ENCODE measurements at regions not wholly inside any gene's neighbourhood (a gene's known extent, or its start where the extent isn't known, plus 50 kb on each side); places are given as distances from the start of the nearest gene placed in this dataset.

GRCh38 chr20:46832555-46832954 is 62.1 kb upstream of the EYA2 start:
- H3K9me3 ChIP-seq = no peaks in the 10 kb centered on the region
- no peaks in the 10 kb centered on the region for H3K36me3 ChIP-seq
- no peaks in the 10 kb centered on the region for H3K4me1 ChIP-seq (ENCODE audit: control insufficient read depth in 1 of 2, insufficient read depth in 1 of 2, low read depth in 1 of 2, low read length in 1 of 2)
- peaks cover 3% of the 10 kb centered on the region for H3K27me3 ChIP-seq
- TF ChIP-seq, protein P1, sequence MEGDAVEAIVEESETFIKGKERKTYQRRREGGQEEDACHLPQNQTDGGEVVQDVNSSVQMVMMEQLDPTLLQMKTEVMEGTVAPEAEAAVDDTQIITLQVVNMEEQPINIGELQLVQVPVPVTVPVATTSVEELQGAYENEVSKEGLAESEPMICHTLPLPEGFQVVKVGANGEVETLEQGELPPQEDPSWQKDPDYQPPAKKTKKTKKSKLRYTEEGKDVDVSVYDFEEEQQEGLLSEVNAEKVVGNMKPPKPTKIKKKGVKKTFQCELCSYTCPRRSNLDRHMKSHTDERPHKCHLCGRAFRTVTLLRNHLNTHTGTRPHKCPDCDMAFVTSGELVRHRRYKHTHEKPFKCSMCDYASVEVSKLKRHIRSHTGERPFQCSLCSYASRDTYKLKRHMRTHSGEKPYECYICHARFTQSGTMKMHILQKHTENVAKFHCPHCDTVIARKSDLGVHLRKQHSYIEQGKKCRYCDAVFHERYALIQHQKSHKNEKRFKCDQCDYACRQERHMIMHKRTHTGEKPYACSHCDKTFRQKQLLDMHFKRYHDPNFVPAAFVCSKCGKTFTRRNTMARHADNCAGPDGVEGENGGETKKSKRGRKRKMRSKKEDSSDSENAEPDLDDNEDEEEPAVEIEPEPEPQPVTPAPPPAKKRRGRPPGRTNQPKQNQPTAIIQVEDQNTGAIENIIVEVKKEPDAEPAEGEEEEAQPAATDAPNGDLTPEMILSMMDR (IDR thresholded peaks at IDR 0.05) = no peak
- H3K27ac ChIP-seq = no peak overlapping the region
- H3K4me3 ChIP-seq (ENCODE audit: low read depth in 1 of 2, low read length in 1 of 2) = no peak overlapping the region

DNA sequence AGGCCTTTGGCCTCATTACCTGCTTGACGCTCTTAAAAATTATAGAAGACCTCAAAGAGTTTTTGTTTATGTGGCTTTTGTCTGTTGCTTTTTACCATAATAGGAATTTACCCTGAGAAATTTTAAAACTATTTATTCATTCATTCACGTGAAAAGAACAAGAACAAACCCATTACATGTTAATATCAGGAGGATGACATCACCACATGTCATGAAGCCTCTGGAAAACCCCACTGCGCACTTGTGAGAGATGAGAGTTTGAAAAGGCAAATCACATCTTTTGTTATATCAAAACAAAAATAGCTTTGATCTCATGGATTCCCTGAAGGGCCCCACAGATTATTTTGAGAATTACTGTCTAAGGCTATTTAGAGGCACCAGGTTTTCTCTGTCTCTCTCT is 61.3 kb upstream of the EYA2 start:
- H3K9me3 ChIP-seq = no peaks in the 10 kb centered on the region
- no peak overlapping the region for H3K4me3 ChIP-seq (ENCODE audit: low read depth in 1 of 2, low read length in 1 of 2)
- H3K27me3 ChIP-seq = peaks cover 8% of the 10 kb centered on the region
- H3K36me3 ChIP-seq = no peaks in the 10 kb centered on the region
- TF ChIP-seq, protein P1 (IDR thresholded peaks at IDR 0.05) = no peak
- no peak overlapping the region for H3K27ac ChIP-seq
- H3K4me1 ChIP-seq (ENCODE audit: control insufficient read depth in 1 of 2, insufficient read depth in 1 of 2, low read depth in 1 of 2, low read length in 1 of 2) = no peaks in the 10 kb centered on the region

- Histone ChIP-seq H3K4me3 (ENCODE audit: low read depth in 1 of 2, low read length in 1 of 2) (no peak overlapping the region), H3K27me3 (peaks cover 8% of the 10 kb centered on the region), H3K9me3 (no peaks in the 10 kb centered on the region), H3K36me3 (no peaks in the 10 kb centered on the region), H3K4me1 (ENCODE audit: control insufficient read depth in 1 of 2, insufficient read depth in 1 of 2, low read depth in 1 of 2, low read length in 1 of 2) (no peaks in the 10 kb centered on the region), H3K27ac (no peak overlapping the region)
- TF ChIP-seq, protein P1 (IDR thresholded peaks at IDR 0.05) = no peak
Observed at GRCh38 chr20:46835418-46835817, 59.2 kb upstream of the EYA2 start.

GRCh38 chr20:46837083-46837482 is 57.6 kb upstream of the EYA2 start:
- Histone ChIP-seq H3K27me3 (peaks cover 8% of the 10 kb centered on the region), H3K27ac (no peak overlapping the region), H3K9me3 (no peaks in the 10 kb centered on the region), H3K4me1 (ENCODE audit: control insufficient read depth in 1 of 2, insufficient read depth in 1 of 2, low read depth in 1 of 2, low read length in 1 of 2) (no peaks in the 10 kb centered on the region), H3K36me3 (no peaks in the 10 kb centered on the region), H3K4me3 (ENCODE audit: low read depth in 1 of 2, low read length in 1 of 2) (no peak overlapping the region)
- TF ChIP-seq, protein P1 (IDR thresholded peaks at IDR 0.05) = no peak

DNA sequence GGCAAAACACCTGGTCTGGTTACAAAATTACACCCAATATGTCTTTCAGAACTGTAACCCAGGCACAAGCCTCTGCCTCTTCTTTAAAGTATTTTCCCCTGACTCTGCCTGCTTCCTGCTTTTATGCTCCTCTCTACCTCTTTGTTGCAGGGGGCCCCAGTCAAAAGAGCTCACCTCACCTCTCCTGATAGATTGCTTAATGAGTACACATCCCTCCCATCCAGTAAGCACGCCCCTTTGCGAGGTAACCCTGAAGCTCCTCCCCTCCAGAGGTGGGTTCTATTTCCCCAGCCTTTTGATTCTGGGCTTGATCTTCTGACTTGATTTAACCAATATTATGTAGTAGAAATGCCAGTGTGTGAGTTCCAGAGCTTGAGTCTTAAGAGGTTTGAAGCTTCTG is 56.6 kb upstream of the EYA2 start:
- H3K36me3 ChIP-seq = no peaks in the 10 kb centered on the region
- H3K9me3 ChIP-seq = no peaks in the 10 kb centered on the region
- H3K4me1 ChIP-seq (ENCODE audit: control insufficient read depth in 1 of 2, insufficient read depth in 1 of 2, low read depth in 1 of 2, low read length in 1 of 2) = no peaks in the 10 kb centered on the region
- TF ChIP-seq, protein P1 (IDR thresholded peaks at IDR 0.05) = no peak
- no peak overlapping the region for H3K4me3 ChIP-seq (ENCODE audit: low read depth in 1 of 2, low read length in 1 of 2)
- no peak overlapping the region for H3K27ac ChIP-seq
- H3K27me3 ChIP-seq = peaks cover 8% of the 10 kb centered on the region

All from neutrophil (primary cell).